ENCODE measurements at regions not wholly inside any gene's neighbourhood (a gene's known extent, or its start where the extent isn't known, plus 50 kb on each side); places are given as distances from the start of the nearest gene placed in this dataset.

DNA sequence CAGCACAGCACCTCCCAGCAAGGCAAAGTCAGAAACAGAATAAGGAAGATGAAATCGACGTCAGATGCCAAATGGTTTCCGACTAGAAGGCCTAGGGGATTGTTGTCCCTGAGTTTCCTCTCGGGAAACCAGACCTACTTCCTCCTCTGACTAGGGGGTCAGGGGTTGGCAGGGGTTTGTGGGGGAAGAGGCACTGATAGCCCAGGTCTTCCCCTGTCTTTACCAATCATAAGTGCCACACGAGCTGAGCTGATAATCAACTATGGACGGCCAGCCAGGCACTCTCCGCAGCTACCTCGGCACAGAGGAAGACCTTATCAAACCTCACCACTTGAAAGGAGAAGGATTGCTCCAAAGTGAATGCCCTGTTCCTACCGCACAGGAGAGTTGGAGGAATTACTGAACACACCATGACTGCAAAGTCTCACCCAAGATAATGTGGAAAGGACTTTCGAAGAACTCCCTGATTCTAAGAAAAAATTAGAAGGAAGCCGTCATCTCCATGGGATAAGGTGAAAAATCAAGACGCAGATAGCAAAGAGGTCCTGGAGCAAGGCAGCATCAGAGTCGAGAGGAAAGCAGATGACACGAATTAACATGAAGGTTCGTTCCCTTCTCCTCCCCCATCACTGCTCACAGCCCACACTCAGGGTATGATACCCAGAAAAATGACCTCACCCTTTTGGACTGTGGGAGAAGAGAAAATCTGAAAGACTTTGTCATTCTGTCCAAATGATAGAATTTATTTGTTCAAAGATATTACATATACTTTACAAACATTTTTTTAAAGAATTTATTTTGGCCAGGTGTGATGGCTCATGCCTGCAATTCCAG, 77.7 kb upstream of the MED13L start:
- TF ChIP-seq, protein P1, sequence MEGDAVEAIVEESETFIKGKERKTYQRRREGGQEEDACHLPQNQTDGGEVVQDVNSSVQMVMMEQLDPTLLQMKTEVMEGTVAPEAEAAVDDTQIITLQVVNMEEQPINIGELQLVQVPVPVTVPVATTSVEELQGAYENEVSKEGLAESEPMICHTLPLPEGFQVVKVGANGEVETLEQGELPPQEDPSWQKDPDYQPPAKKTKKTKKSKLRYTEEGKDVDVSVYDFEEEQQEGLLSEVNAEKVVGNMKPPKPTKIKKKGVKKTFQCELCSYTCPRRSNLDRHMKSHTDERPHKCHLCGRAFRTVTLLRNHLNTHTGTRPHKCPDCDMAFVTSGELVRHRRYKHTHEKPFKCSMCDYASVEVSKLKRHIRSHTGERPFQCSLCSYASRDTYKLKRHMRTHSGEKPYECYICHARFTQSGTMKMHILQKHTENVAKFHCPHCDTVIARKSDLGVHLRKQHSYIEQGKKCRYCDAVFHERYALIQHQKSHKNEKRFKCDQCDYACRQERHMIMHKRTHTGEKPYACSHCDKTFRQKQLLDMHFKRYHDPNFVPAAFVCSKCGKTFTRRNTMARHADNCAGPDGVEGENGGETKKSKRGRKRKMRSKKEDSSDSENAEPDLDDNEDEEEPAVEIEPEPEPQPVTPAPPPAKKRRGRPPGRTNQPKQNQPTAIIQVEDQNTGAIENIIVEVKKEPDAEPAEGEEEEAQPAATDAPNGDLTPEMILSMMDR (IDR thresholded peaks at IDR 0.05; ENCODE audit: low read depth, low read length) = no peak
- no peak overlapping the region for H3K27ac ChIP-seq
- no peaks in the 10 kb centered on the region for H3K27me3 ChIP-seq (ENCODE audit: insufficient read depth, low read depth, severe bottlenecking)
- no peak overlapping the region for H3K4me3 ChIP-seq (ENCODE audit: low read depth, low read length)
- no peak for DNase-seq
- no peaks in the 10 kb centered on the region for H3K9me3 ChIP-seq (ENCODE audit: severe bottlenecking)
- no peaks in the 10 kb centered on the region for H3K36me3 ChIP-seq

DNA sequence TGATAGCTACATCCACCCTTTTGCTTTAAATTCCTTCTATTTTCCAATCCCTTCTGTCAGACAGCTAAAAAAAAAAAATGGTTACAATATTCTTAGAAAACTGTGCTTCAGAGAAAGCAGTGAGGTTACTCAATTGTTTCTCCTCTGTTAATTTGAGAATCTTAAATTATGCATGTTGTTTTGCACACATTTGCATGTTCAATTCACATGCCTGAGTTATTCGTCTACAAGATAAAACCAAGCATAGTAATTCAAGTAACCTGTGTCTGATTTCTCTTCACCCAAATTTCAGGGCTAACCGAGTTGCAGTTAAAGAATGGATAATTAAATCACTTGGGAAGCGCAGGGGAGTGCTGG, 81.0 kb upstream of the MED13L start:
- Histone ChIP-seq H3K27me3 (ENCODE audit: insufficient read depth, low read depth, severe bottlenecking) (no peaks in the 10 kb centered on the region), H3K36me3 (no peaks in the 10 kb centered on the region), H3K9me3 (ENCODE audit: severe bottlenecking) (no peaks in the 10 kb centered on the region), H3K4me3 (ENCODE audit: low read depth, low read length) (no peak overlapping the region), H3K27ac (no peak overlapping the region)
- DNase-seq = no peak
- TF ChIP-seq, protein P1 (IDR thresholded peaks at IDR 0.05; ENCODE audit: low read depth, low read length) = no peak

DNA sequence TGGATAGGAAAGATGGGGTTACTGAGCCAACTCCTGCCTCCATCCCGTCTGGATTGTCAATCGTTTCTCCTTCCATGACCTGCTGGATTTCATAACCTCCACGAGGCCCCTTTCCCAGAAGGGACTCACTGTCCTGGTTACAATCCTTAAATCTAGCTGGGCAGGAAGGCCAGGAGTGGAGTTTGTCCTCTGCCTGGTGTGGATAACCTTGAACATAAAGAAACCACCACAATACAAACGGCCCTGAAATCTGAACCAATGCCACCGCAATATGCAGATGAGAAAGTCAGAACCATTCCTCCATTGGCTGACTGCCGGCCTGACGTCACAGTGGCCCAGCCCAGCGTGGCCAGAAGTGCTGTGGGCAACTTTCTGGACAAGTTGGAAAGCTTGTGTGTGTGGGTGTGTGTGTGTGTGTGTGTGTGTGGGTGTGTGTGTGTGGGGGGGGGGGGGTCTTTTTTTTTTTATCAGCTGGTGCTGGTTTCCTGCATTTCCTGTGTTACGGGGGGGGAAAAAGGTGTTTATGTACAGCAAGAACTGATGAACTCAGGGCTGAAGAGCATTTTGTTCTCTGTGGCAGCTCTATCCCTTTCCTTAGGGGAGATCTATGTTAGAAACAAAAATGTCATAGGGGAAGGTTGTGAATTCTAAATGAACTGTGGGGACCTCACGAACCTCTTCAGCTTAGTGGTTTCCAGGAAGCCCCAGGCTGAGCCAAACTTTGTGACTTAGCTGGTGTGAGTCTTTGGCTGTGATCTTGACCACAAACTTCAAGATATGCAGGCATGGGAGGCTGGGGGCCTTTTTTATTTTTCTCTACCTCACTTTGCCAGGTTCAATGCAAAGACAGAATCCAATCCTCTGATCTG, 81.6 kb upstream of the MED13L start:
- Histone ChIP-seq H3K9me3 (ENCODE audit: severe bottlenecking) (no peaks in the 10 kb centered on the region), H3K4me3 (ENCODE audit: low read depth, low read length) (no peak overlapping the region), H3K27ac (no peak overlapping the region), H3K27me3 (ENCODE audit: insufficient read depth, low read depth, severe bottlenecking) (no peaks in the 10 kb centered on the region), H3K36me3 (no peaks in the 10 kb centered on the region)
- DNase-seq = peak; percentile 53
- TF ChIP-seq, protein P1 (IDR thresholded peaks at IDR 0.05; ENCODE audit: low read depth, low read length) = no peak

DNA sequence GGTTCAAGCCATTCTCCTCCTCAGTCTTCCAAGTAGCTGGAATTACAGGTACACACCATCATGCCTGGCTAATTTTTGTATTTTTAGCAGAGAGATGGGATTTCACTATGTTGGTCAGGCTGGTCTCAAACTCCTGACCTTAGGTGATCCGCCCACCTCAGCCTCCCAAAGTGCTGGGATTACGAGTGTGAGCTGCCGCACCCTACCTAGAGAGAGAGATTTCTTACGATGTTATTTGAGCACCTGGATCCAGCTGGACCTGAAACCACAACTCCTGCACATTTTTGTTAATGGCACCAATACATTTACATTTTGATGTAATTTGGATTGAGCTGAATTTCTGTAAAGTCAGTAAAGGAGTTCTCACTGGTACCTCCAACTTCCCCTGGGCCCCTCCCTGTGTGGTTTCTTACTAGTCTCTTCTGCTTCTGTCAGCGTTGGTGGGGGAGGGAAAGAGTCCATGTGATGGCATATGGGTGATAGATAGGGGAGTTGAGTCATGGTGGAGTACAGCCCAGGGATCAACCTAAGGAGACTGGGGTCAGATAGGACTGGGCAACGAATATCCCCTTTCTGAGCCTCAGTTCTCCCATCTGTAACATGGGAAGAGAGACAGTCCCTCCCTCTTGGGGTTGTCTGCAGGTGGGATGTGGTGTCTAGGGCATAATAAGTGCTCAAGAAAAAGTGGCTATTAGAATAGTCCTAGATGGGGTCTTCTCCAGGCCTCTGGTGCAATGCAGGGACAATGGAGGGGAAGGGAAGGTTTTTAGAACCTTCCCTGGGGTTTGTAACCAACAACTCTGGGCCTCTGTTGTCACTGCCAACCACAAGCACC, 83.3 kb upstream of the MED13L start:
- TF ChIP-seq, protein P1 (IDR thresholded peaks at IDR 0.05; ENCODE audit: low read depth, low read length) = no peak
- Histone ChIP-seq H3K27me3 (ENCODE audit: insufficient read depth, low read depth, severe bottlenecking) (no peaks in the 10 kb centered on the region), H3K27ac (no peak overlapping the region), H3K9me3 (ENCODE audit: severe bottlenecking) (no peaks in the 10 kb centered on the region), H3K36me3 (no peaks in the 10 kb centered on the region), H3K4me3 (ENCODE audit: low read depth, low read length) (no peak overlapping the region)
- no peak for DNase-seq

DNA sequence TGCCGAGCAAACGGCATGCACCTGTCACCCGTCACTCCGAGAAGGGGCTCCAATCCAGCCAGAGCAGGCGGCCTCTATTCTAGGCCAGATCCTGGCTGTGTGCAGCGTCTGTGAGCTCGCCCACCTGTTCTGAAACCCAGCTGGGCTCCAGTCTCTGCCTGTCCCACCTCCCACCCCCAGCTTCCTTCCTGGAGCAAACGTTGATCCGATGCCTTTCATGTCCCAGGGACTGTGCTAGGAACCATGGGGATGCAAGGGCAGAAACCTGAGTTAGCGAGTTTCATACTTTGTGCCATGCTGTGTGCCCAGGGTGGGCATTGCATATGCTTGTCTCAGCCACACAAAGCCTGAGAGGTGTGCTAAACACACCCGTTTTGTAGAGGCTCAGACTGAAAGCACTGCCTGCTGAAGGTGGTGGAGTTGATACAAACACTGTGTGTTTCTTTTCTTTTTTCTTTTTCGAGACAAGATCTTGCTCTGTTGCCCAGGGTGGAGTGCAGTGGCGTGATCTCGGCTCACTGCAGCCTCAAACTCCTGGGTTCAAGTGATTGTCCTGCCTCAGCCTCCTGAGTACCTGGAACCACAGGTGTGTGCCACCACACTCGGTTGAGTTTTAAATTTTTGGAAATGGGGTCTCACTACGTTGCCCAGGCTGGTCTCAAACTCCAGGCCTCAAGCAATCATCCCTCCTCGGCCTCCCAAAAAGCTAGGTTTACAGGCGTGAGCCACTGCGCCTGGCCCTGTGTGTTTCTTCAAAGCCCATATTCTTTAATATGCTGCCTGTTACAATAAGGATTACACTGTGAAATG, 84.1 kb upstream of the MED13L start:
- TF ChIP-seq, protein P1 (IDR thresholded peaks at IDR 0.05; ENCODE audit: low read depth, low read length) = no peak
- Histone ChIP-seq H3K36me3 (no peaks in the 10 kb centered on the region), H3K27me3 (ENCODE audit: insufficient read depth, low read depth, severe bottlenecking) (no peaks in the 10 kb centered on the region), H3K27ac (no peak overlapping the region), H3K9me3 (ENCODE audit: severe bottlenecking) (no peaks in the 10 kb centered on the region), H3K4me3 (ENCODE audit: low read depth, low read length) (no peak overlapping the region)
- no peak for DNase-seq

All from WERI-Rb-1 (cell line).